PC-3 (cell line): ENCODE measurements at regions not wholly inside any gene's neighbourhood (a gene's known extent, or its start where the extent isn't known, plus 50 kb on each side); places are given as distances from the start of the nearest gene placed in this dataset.
"Not testable (repeated sequence)": the region's sequence is repeated elsewhere in the genome, so short reads cannot be mapped to it uniquely, and the experiment has no call there.

Experiments used
- ATAC-seq: fragments of 200-7000 bp; cut with Tn5 transposase; 2 replicates; pipeline ENCODE4 v1.9.1; 2020; ENCODE audit warnings: mild to moderate bottlenecking, moderate library complexity
- BruUV-seq: library from RNA; stranded (reverse); fragments of 400-500 nt; replicated peaks from 2 replicates; lab custom pipeline; 2021; lab: Mats Ljungman, UMichigan
- CTCF ChIA-PET: fragments of 300-600 bp; sonication (Branson Sonifier 250); formaldehyde crosslinking; loops from one replicate; lab custom pipeline; 2022; ENCODE audit warnings: antibody characterized with exemption; lab: Charles Lee
- POLR2A ChIA-PET: fragments of 300-600 bp; sonication (Branson Sonifier 250); formaldehyde crosslinking; loops from one replicate; lab custom pipeline; 2022; ENCODE audit warnings: antibody characterized with exemption; ENCODE audit not compliant: unreplicated experiment; lab: Charles Lee
- DNase-seq: peaks from one replicate; pipeline ENCODE4 v3.0.0-alpha.2; 2015
- H2AFZ ChIP-seq: fragments of 300-600 bp; sonication (generic); 2 replicates; pipeline ENCODE4 v1.6.0; 2016; ENCODE audit warnings: antibody characterized with exemption, low read length
- H3F3A ChIP-seq: fragments of 300-600 bp; sonication (generic); one replicate; pipeline ENCODE4 v1.6.0; 2017; ENCODE audit warnings: antibody characterized with exemption, low read length, control low read depth, mild to moderate bottlenecking; ENCODE audit not compliant: unreplicated experiment
- H3K27ac ChIP-seq: fragments of 300-600 bp; sonication (generic); 2 replicates; pipeline ENCODE4 v1.5.1; 2016; ENCODE audit warnings: mild to moderate bottlenecking, low read length
- H3K27me3 ChIP-seq: fragments of 300-600 bp; sonication (generic); 2 replicates; pipeline ENCODE4 v1.6.1; 2016; ENCODE audit warnings: low read length, mixed read lengths
- H3K36me3 ChIP-seq: fragments of 300-600 bp; sonication (generic); 2 replicates; pipeline ENCODE4 v1.6.1; 2016; ENCODE audit warnings: low read depth, mixed run types, low read length, mixed read lengths
- H3K4me1 ChIP-seq: fragments of 300-600 bp; sonication (generic); 2 replicates; pipeline ENCODE4 v1.5.1; 2016; ENCODE audit warnings: low read length; ENCODE audit not compliant: insufficient read depth
- H3K4me2 ChIP-seq: fragments of 300-600 bp; sonication (generic); 2 replicates; pipeline ENCODE4 v1.6.0; 2016; ENCODE audit warnings: low read length
- H3K4me3 ChIP-seq: fragments of 300-600 bp; sonication (generic); 2 replicates; pipeline ENCODE4 v1.5.1; 2016; ENCODE audit warnings: mild to moderate bottlenecking, low read length, mixed read lengths
- H3K79me2 ChIP-seq: fragments of 300-600 bp; sonication (generic); 2 replicates; pipeline ENCODE4 v1.6.1; 2017; ENCODE audit warnings: low read length, mixed read lengths
- H3K9ac ChIP-seq: fragments of 300-600 bp; sonication (generic); 2 replicates; pipeline ENCODE4 v1.6.0; 2016; ENCODE audit warnings: mild to moderate bottlenecking, low read length
- H3K9me2 ChIP-seq: fragments of 300-600 bp; sonication (generic); replicated peaks from 2 replicates; pipeline ENCODE4 v1.6.1; 2016; ENCODE audit warnings: mixed run types, low read length, mixed read lengths
- H3K9me3 ChIP-seq: fragments of 300-600 bp; sonication (generic); 2 replicates; pipeline ENCODE4 v1.6.1; 2016; ENCODE audit warnings: low read length, mixed read lengths
- H4K20me1 ChIP-seq: fragments of 300-600 bp; sonication (generic); 2 replicates; pipeline ENCODE4 v1.6.1; 2016; ENCODE audit warnings: low read length, mixed read lengths
- EZH2 ChIP-seq: fragments of 300-600 bp; sonication (generic); IDR thresholded peaks from one replicate; pipeline ENCODE4 v1.6.1; 2017; ENCODE audit warnings: antibody characterized with exemption, mild to moderate bottlenecking, low read length; ENCODE audit not compliant: unreplicated experiment
- EZH2phosphoT487 ChIP-seq: fragments of 300-600 bp; sonication (generic); IDR thresholded peaks from 2 replicates; pipeline ENCODE4 v1.6.1; 2018; ENCODE audit warnings: mild to moderate bottlenecking, antibody characterized with exemption, low read length, borderline replicate concordance
- intact Hi-C: fragments of 100-400 bp; cut with micrococcal nuclease; formaldehyde crosslinking; loops from 2 replicates; pipeline ENCODE4 v1.9.0; 2023
- TF ChIP-seq, protein P1 (sequence below): fragments of 300-600 bp; sonication (generic); conservative IDR thresholded peaks from 2 replicates; pipeline ENCODE4 v1.5.1; 2017; ENCODE audit warnings: antibody characterized with exemption, low read depth, mild to moderate bottlenecking, low read length

GRCh38 chr16:88208112-88208511 is 174.6 kb upstream of the ZNF469 start:
- H3K4me1 ChIP-seq, result no peaks in the 10 kb centered on the region
- no peaks in the 10 kb centered on the region for H4K20me1 ChIP-seq
- H3K9me2 ChIP-seq, result no peaks in the 10 kb centered on the region
- H3K36me3 ChIP-seq, result no peaks in the 10 kb centered on the region
- H3K27ac ChIP-seq, result no peak overlapping the region
- no peak overlapping the region for H2AFZ ChIP-seq
- H3K27me3 ChIP-seq, result no peaks in the 10 kb centered on the region
- H3K79me2 ChIP-seq, result no peaks in the 10 kb centered on the region
- BruUV-seq, result no TSS peak
- TF ChIP-seq, protein P1, sequence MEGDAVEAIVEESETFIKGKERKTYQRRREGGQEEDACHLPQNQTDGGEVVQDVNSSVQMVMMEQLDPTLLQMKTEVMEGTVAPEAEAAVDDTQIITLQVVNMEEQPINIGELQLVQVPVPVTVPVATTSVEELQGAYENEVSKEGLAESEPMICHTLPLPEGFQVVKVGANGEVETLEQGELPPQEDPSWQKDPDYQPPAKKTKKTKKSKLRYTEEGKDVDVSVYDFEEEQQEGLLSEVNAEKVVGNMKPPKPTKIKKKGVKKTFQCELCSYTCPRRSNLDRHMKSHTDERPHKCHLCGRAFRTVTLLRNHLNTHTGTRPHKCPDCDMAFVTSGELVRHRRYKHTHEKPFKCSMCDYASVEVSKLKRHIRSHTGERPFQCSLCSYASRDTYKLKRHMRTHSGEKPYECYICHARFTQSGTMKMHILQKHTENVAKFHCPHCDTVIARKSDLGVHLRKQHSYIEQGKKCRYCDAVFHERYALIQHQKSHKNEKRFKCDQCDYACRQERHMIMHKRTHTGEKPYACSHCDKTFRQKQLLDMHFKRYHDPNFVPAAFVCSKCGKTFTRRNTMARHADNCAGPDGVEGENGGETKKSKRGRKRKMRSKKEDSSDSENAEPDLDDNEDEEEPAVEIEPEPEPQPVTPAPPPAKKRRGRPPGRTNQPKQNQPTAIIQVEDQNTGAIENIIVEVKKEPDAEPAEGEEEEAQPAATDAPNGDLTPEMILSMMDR, result no peak
- TF ChIP-seq EZH2phosphoT487 (no peak), EZH2 (no peak)
- no peak overlapping the region for H3K4me2 ChIP-seq
- no peak overlapping the region for H3K9ac ChIP-seq
- intact Hi-C loops, result no loop called here
- H3F3A ChIP-seq, result no peaks in the 10 kb centered on the region
- ChIA-PET CTCF (no interaction called here), POLR2A (no interaction called here)
- ATAC-seq (no peak), DNase-seq (no peak)
- H3K9me3 ChIP-seq, result no peaks in the 10 kb centered on the region
- no peak overlapping the region for H3K4me3 ChIP-seq

- H3K27me3 ChIP-seq, H3K79me2 ChIP-seq, H3F3A ChIP-seq, H3K9me2 ChIP-seq, POLR2A ChIA-PET, H3K4me3 ChIP-seq, H3K4me1 ChIP-seq, H3K4me2 ChIP-seq, BruUV-seq, H3K27ac ChIP-seq, CTCF ChIA-PET, H4K20me1 ChIP-seq, H3K9ac ChIP-seq, H2AFZ ChIP-seq, H3K36me3 ChIP-seq, H3K9me3 ChIP-seq, intact Hi-C loops: not testable (repeated sequence)
- DNase-seq (peak; percentile 30), ATAC-seq (peak; percentile 69)
These were observed 174.0 kb upstream of the ZNF469 start for GRCh38 chr16:88208776-88209175.

GRCh38 chr16:88209579-88209978 is 173.2 kb upstream of the ZNF469 start:
- H3K4me3 ChIP-seq, H3K9ac ChIP-seq, ATAC-seq, BruUV-seq, H2AFZ ChIP-seq, POLR2A ChIA-PET, H3K27me3 ChIP-seq, H3K9me3 ChIP-seq, H3K9me2 ChIP-seq, H3K36me3 ChIP-seq, H3F3A ChIP-seq, H3K79me2 ChIP-seq, DNase-seq, CTCF ChIA-PET, H3K27ac ChIP-seq, H3K4me1 ChIP-seq, H4K20me1 ChIP-seq, H3K4me2 ChIP-seq, intact Hi-C loops: not testable (repeated sequence)

DNA sequence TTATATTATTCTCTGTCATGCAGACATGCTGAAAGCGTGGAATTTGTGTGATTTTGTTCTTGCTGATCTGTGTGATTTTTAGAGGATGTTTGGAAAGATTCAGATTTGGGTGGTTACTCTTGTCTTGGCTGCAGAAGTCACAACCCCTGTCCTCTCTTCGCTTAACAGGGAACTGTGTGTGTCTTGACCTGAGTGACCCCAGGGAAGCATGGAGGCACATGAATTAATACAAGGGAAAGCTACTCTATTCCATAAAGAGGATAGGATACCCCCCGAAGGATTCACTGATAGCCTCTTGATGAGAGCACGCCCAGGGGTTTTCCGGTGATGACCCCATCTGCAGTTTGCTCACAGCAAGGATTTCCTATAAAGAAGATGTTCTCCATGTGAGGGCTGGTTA is 168.8 kb upstream of the ZNF469 start:
- POLR2A ChIA-PET, H2AFZ ChIP-seq, H3K4me3 ChIP-seq, H3K9me3 ChIP-seq, CTCF ChIA-PET, H3K27me3 ChIP-seq, DNase-seq, ATAC-seq, BruUV-seq, H3K79me2 ChIP-seq, H3F3A ChIP-seq, H4K20me1 ChIP-seq, H3K4me2 ChIP-seq, intact Hi-C loops, H3K9me2 ChIP-seq, H3K36me3 ChIP-seq, H3K27ac ChIP-seq, H3K9ac ChIP-seq, H3K4me1 ChIP-seq: not testable (repeated sequence)

GRCh38 chr16:88221001-88221761 is 161.6 kb upstream of the ZNF469 start:
- H3K9me3 ChIP-seq, H3K4me2 ChIP-seq, intact Hi-C loops, CTCF ChIA-PET, DNase-seq, H3K9me2 ChIP-seq, H2AFZ ChIP-seq, BruUV-seq, ATAC-seq, H3K4me3 ChIP-seq, H3K4me1 ChIP-seq, H3K27ac ChIP-seq, POLR2A ChIA-PET, H3F3A ChIP-seq, H3K36me3 ChIP-seq, H4K20me1 ChIP-seq, H3K79me2 ChIP-seq, H3K9ac ChIP-seq, H3K27me3 ChIP-seq: not testable (repeated sequence)

DNA sequence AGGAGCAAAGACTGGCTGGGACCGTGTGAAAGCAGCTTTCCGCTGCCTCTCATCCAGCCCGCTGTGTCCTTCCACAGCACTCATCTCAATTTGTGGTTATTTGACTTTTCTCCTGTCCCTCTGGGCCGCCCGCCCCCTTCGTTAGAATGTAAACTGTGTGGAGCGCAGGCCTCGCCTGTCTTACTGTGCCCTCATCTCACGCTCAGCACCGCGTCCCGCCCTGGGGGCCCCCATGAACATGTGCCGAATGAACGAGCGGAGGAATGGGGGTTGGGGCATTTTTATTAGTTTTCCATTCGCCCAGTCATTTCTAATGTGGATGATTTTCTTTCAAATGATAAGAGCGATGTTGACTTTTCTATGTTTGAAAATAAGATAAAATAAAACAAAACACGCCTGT is 159.1 kb upstream of the ZNF469 start:
- CTCF ChIA-PET, intact Hi-C loops, H3K27ac ChIP-seq: not testable (repeated sequence)

More for the DNA sequence above, 159.1 kb upstream of the ZNF469 start:
- H3K27me3 ChIP-seq, H3K9ac ChIP-seq, H2AFZ ChIP-seq, H3F3A ChIP-seq, BruUV-seq, H3K36me3 ChIP-seq, H3K9me3 ChIP-seq, DNase-seq, H3K4me2 ChIP-seq, H3K79me2 ChIP-seq, POLR2A ChIA-PET, H3K4me3 ChIP-seq, H4K20me1 ChIP-seq, H3K4me1 ChIP-seq, H3K9me2 ChIP-seq, ATAC-seq: not testable (repeated sequence)
